ENCODE measurements at regions not wholly inside any gene's neighbourhood (a gene's known extent, or its start where the extent isn't known, plus 50 kb on each side); places are given as distances from the start of the nearest gene placed in this dataset.

GRCh38 chr18:5759194-5759593, 136.1 kb downstream of the TMEM200C start:
- Histone ChIP-seq H3K27me3 (ENCODE audit: control insufficient read depth, insufficient read depth, low read length) (no peaks in the 10 kb centered on the region), H3K27ac (ENCODE audit: low read length) (no peak overlapping the region), H3K9me3 (ENCODE audit: control insufficient read depth, insufficient read depth, low read length) (no peaks in the 10 kb centered on the region), H3K4me1 (ENCODE audit: control insufficient read depth, insufficient read depth, low read length) (no peaks in the 10 kb centered on the region), H3K4me3 (ENCODE audit: low read length) (no peak overlapping the region), H3K36me3 (ENCODE audit: control insufficient read depth, insufficient read depth, low read length) (no peaks in the 10 kb centered on the region)
- intact Hi-C loops (cut with micrococcal nuclease), result no loop called here
- 35% methylated on average over 2 of the region's 4 CpGs for WGBS (ENCODE audit: insufficient coverage)
- peaks cover 3 to 7% of the 10 kb centered on the region in 2 donors for H3K9me3 Mint-ChIP-seq
- H3K4me3 Mint-ChIP-seq, result no peak overlapping the region
- H3K27me3 Mint-ChIP-seq (ENCODE audit: low read depth in 2 of 2), result peaks cover 0 to 4% of the 10 kb centered on the region in 2 donors
- no peaks in the 10 kb centered on the region for H3K4me1 Mint-ChIP-seq
- TF ChIP-seq, protein P1, sequence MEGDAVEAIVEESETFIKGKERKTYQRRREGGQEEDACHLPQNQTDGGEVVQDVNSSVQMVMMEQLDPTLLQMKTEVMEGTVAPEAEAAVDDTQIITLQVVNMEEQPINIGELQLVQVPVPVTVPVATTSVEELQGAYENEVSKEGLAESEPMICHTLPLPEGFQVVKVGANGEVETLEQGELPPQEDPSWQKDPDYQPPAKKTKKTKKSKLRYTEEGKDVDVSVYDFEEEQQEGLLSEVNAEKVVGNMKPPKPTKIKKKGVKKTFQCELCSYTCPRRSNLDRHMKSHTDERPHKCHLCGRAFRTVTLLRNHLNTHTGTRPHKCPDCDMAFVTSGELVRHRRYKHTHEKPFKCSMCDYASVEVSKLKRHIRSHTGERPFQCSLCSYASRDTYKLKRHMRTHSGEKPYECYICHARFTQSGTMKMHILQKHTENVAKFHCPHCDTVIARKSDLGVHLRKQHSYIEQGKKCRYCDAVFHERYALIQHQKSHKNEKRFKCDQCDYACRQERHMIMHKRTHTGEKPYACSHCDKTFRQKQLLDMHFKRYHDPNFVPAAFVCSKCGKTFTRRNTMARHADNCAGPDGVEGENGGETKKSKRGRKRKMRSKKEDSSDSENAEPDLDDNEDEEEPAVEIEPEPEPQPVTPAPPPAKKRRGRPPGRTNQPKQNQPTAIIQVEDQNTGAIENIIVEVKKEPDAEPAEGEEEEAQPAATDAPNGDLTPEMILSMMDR (IDR thresholded peaks at IDR 0.05), result no peak
- H3K27ac Mint-ChIP-seq, result no peak overlapping the region
- DNase-seq, result no peak
- no peaks in the 10 kb centered on the region for H3K36me3 Mint-ChIP-seq
- no peak for ATAC-seq

GRCh38 chr18:5756823-5757222, 138.5 kb downstream of the TMEM200C start:
- peaks cover 3 to 8% of the 10 kb centered on the region in 2 donors for H3K9me3 Mint-ChIP-seq

DNA sequence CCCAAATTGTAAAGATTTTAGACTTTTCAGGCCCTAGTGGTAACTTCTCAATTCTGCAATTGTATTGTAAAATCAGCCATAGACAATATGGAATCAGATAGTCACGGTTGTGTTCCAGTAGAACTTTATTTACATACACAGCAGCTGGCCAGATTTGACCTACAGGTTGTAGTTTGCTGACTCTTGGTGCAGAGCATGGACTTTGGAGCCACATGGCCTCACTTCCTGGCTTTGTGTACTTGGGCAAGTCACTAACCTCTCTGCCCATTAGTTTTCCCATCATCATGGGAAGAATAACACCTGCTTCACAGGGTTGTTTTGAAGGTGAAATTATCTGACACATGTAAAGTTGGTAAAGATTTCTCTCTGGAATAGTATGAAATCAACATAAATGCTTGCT, 147.6 kb downstream of the TMEM200C start:
- Histone ChIP-seq H3K36me3 (ENCODE audit: control insufficient read depth, insufficient read depth, low read length) (no peaks in the 10 kb centered on the region), H3K4me3 (ENCODE audit: low read length) (no peak overlapping the region), H3K4me1 (ENCODE audit: control insufficient read depth, insufficient read depth, low read length) (no peaks in the 10 kb centered on the region), H3K27me3 (ENCODE audit: control insufficient read depth, insufficient read depth, low read length) (no peaks in the 10 kb centered on the region), H3K27ac (ENCODE audit: low read length) (no peak overlapping the region), H3K9me3 (ENCODE audit: control insufficient read depth, insufficient read depth, low read length) (no peaks in the 10 kb centered on the region)
- H3K4me1 Mint-ChIP-seq, result no peaks in the 10 kb centered on the region
- H3K36me3 Mint-ChIP-seq, result no peaks in the 10 kb centered on the region
- ATAC-seq, result no peak
- peaks cover 0 to 2% of the 10 kb centered on the region in 2 donors for H3K9me3 Mint-ChIP-seq
- 87% methylated on average over 1 of the region's 1 CpG for WGBS (ENCODE audit: insufficient coverage)
- no peak overlapping the region for H3K4me3 Mint-ChIP-seq
- TF ChIP-seq, protein P1 (IDR thresholded peaks at IDR 0.05), result no peak
- DNase-seq, result no peak
- intact Hi-C loops (cut with micrococcal nuclease), result no loop called here
- H3K27me3 Mint-ChIP-seq (ENCODE audit: low read depth in 2 of 2), result peaks cover 0 to 4% of the 10 kb centered on the region in 2 donors
- H3K27ac Mint-ChIP-seq, result no peak overlapping the region

More at GRCh38 chr18:5756823-5757222, 138.5 kb downstream of the TMEM200C start:
- H3K27me3 ChIP-seq (ENCODE audit: control insufficient read depth, insufficient read depth, low read length), result no peaks in the 10 kb centered on the region
- H3K36me3 ChIP-seq (ENCODE audit: control insufficient read depth, insufficient read depth, low read length), result no peaks in the 10 kb centered on the region
- no peak overlapping the region for H3K27ac ChIP-seq (ENCODE audit: low read length)
- no peaks in the 10 kb centered on the region for H3K9me3 ChIP-seq (ENCODE audit: control insufficient read depth, insufficient read depth, low read length)
- no peak overlapping the region for H3K4me3 ChIP-seq (ENCODE audit: low read length)
- H3K36me3 Mint-ChIP-seq, result no peaks in the 10 kb centered on the region
- H3K4me3 Mint-ChIP-seq, result no peak overlapping the region
- DNase-seq, result no peak
- no peak for ATAC-seq
- H3K4me1 ChIP-seq (ENCODE audit: control insufficient read depth, insufficient read depth, low read length), result no peaks in the 10 kb centered on the region
- intact Hi-C loops (cut with micrococcal nuclease), result no loop called here
- WGBS (ENCODE audit: insufficient coverage), result 85% methylated on average over 6 of the region's 6 CpGs
- no peak overlapping the region for H3K27ac Mint-ChIP-seq
- peaks cover 0 to 8% of the 10 kb centered on the region in 2 donors for H3K27me3 Mint-ChIP-seq (ENCODE audit: low read depth in 2 of 2)
- TF ChIP-seq, protein P1 (IDR thresholded peaks at IDR 0.05), result no peak
- H3K4me1 Mint-ChIP-seq, result no peaks in the 10 kb centered on the region

- H3K36me3 ChIP-seq (ENCODE audit: control insufficient read depth, insufficient read depth, low read length), result no peaks in the 10 kb centered on the region
- no peaks in the 10 kb centered on the region for H3K27me3 ChIP-seq (ENCODE audit: control insufficient read depth, insufficient read depth, low read length)
- H3K9me3 Mint-ChIP-seq, result peaks cover 0 to 2% of the 10 kb centered on the region in 2 donors
- no peak for ATAC-seq
- no peak overlapping the region for H3K27ac ChIP-seq (ENCODE audit: low read length)
- no peaks in the 10 kb centered on the region for H3K36me3 Mint-ChIP-seq
- no peak overlapping the region for H3K4me3 Mint-ChIP-seq
- no peaks in the 10 kb centered on the region for H3K4me1 Mint-ChIP-seq
- no peak overlapping the region for H3K27ac Mint-ChIP-seq
- H3K4me1 ChIP-seq (ENCODE audit: control insufficient read depth, insufficient read depth, low read length), result no peaks in the 10 kb centered on the region
- H3K4me3 ChIP-seq (ENCODE audit: low read length), result no peak overlapping the region
- TF ChIP-seq, protein P1 (IDR thresholded peaks at IDR 0.05), result no peak
- WGBS (ENCODE audit: insufficient coverage), result 69% methylated on average over 6 of the region's 6 CpGs
- no peak for DNase-seq
- H3K9me3 ChIP-seq (ENCODE audit: control insufficient read depth, insufficient read depth, low read length), result no peaks in the 10 kb centered on the region
- peaks cover 0 to 2% of the 10 kb centered on the region in 2 donors for H3K27me3 Mint-ChIP-seq (ENCODE audit: low read depth in 2 of 2)
- intact Hi-C loops (cut with micrococcal nuclease), result no loop called here
Observed at GRCh38 chr18:5746844-5747243, 148.5 kb downstream of the TMEM200C start.
